SK-N-SH treated with all-trans-retinoic acid at 6 μM for 48 hours (cell line): ENCODE measurements at regions not wholly inside any gene's neighbourhood (a gene's known extent, or its start where the extent isn't known, plus 50 kb on each side); places are given as distances from the start of the nearest gene placed in this dataset.

Source experiments
- ATAC-seq: fragments of 200-7000 bp; cut with Tn5 transposase; 3 replicates; pipeline ENCODE4 v1.9.1; 2020; ENCODE audit warnings: mild to moderate bottlenecking, moderate library complexity
- ARNTL ChIP-seq: fragments of 450-650 bp; formaldehyde crosslinking; IDR thresholded peaks from 2 replicates; pipeline ENCODE4 v1.5.0; 2020; ENCODE audit warnings: low read depth, mild to moderate bottlenecking, moderate library complexity, borderline replicate concordance
- CREB5 ChIP-seq: fragments of 250-450 bp; sonication (Bioruptor Pico); IDR thresholded peaks from 2 replicates; pipeline ENCODE4 v1.5.1; 2020; ENCODE audit warnings: low read depth, mild to moderate bottlenecking, moderate library complexity
- CSDC2 ChIP-seq: fragments of 250-450 bp; sonication (Bioruptor Pico); IDR thresholded peaks from 2 replicates; pipeline ENCODE4 v1.5.0; 2020; ENCODE audit warnings: mild to moderate bottlenecking, moderate library complexity
- CSRNP3 ChIP-seq: fragments of 250-450 bp; sonication (Bioruptor Pico); IDR thresholded peaks from 2 replicates; pipeline ENCODE4 v1.5.1; 2021; ENCODE audit warnings: mild to moderate bottlenecking, moderate library complexity
- ESRRG ChIP-seq: fragments of 250-450 bp; sonication (Bioruptor Pico); IDR thresholded peaks from 2 replicates; pipeline ENCODE4 v1.6.1; 2021; ENCODE audit warnings: mild to moderate bottlenecking
- GLIS3 ChIP-seq: fragments of 250-450 bp; sonication (Bioruptor Pico); IDR thresholded peaks from 2 replicates; pipeline ENCODE4 v1.5.0; 2020; ENCODE audit warnings: mild to moderate bottlenecking, moderate library complexity
- ISL1 ChIP-seq: fragments of 250-450 bp; sonication (Bioruptor Pico); IDR thresholded peaks from 2 replicates; pipeline ENCODE4 v2.1.2; 2022; ENCODE audit warnings: mild to moderate bottlenecking, moderate library complexity
- OSR1 ChIP-seq: fragments of 250-450 bp; sonication (Bioruptor Pico); IDR thresholded peaks from 2 replicates; pipeline ENCODE4 v1.8.0; 2022; ENCODE audit warnings: moderate library complexity, mild to moderate bottlenecking, inconsistent platforms
- PATZ1 ChIP-seq: fragments of 250-450 bp; sonication (Bioruptor Pico); IDR thresholded peaks from 2 replicates; pipeline ENCODE4 v1.8.0; 2020; ENCODE audit warnings: mild to moderate bottlenecking, moderate library complexity, borderline replicate concordance
- POU6F1 ChIP-seq: fragments of 250-450 bp; sonication (Bioruptor Pico); IDR thresholded peaks from 2 replicates; pipeline ENCODE4 v1.8.0; 2021; ENCODE audit warnings: low read depth, mild to moderate bottlenecking, moderate library complexity, borderline replicate concordance
- PPARA ChIP-seq: fragments of 250-450 bp; sonication (Bioruptor Pico); IDR thresholded peaks from 2 replicates; pipeline ENCODE4 v1.5.0; 2020; ENCODE audit warnings: mild to moderate bottlenecking, borderline replicate concordance
- RARB ChIP-seq: fragments of 250-450 bp; sonication (Bioruptor Pico); IDR thresholded peaks from 2 replicates; pipeline ENCODE4 v1.8.0; 2021; ENCODE audit warnings: mild to moderate bottlenecking, moderate library complexity
- SNAI2 ChIP-seq: fragments of 250-450 bp; sonication (Bioruptor Pico); IDR thresholded peaks from 2 replicates; pipeline ENCODE4 v1.5.0; 2020; ENCODE audit warnings: mild to moderate bottlenecking, moderate library complexity
- TCF4 ChIP-seq: fragments of 250-450 bp; sonication (Bioruptor Pico); IDR thresholded peaks from 2 replicates; pipeline ENCODE4 v1.8.0; 2021; ENCODE audit warnings: mild to moderate bottlenecking, moderate library complexity, borderline replicate concordance
- TOX ChIP-seq: fragments of 250-450 bp; sonication (Bioruptor Pico); IDR thresholded peaks from 2 replicates; pipeline ENCODE4 v1.8.0; 2021; ENCODE audit warnings: mild to moderate bottlenecking, moderate library complexity, borderline replicate concordance
- TSHZ2 ChIP-seq: fragments of 250-450 bp; sonication (Bioruptor Pico); IDR thresholded peaks from 2 replicates; pipeline ENCODE4 v1.5.0; 2020; ENCODE audit warnings: mild to moderate bottlenecking, moderate library complexity
- ZC3H10 ChIP-seq: fragments of 250-450 bp; sonication (Bioruptor Pico); IDR thresholded peaks from 2 replicates; pipeline ENCODE4 v1.5.1; 2021; ENCODE audit warnings: mild to moderate bottlenecking, moderate library complexity
- ZFP3 ChIP-seq: fragments of 250-450 bp; sonication (Bioruptor Pico); IDR thresholded peaks from 2 replicates; pipeline ENCODE4 v1.5.0; 2020; ENCODE audit warnings: mild to moderate bottlenecking, moderate library complexity
- ZFP30 ChIP-seq: fragments of 450-650 bp; formaldehyde crosslinking; IDR thresholded peaks from 2 replicates; pipeline ENCODE4 v1.5.0; 2022; ENCODE audit warnings: mild to moderate bottlenecking, moderate library complexity
- ZNF565 ChIP-seq: fragments of 450-650 bp; formaldehyde crosslinking; conservative IDR thresholded peaks from 2 replicates; pipeline ENCODE4 v1.5.0; 2020; ENCODE audit warnings: low read depth, mild to moderate bottlenecking, moderate library complexity
- ZNF70 ChIP-seq: fragments of 450-650 bp; formaldehyde crosslinking; IDR thresholded peaks from 2 replicates; pipeline ENCODE4 v1.5.0; 2020; ENCODE audit warnings: mild to moderate bottlenecking, moderate library complexity

- TF ChIP-seq SNAI2 (no peak), ZFP30 (no peak), ISL1 (CRISPR knock-in tag) (no peak)
These were observed 263.1 kb downstream of the TBX18 start (continued) for GRCh38 chr6:84501315-84501714.

- ATAC-seq: no peak
- TF ChIP-seq ARNTL (CRISPR knock-in tag) (no peak), PATZ1 (CRISPR knock-in tag) (no peak), ISL1 (CRISPR knock-in tag) (no peak), POU6F1 (CRISPR knock-in tag) (no peak), ESRRG (CRISPR knock-in tag) (no peak), CREB5 (CRISPR knock-in tag) (no peak), ZNF565 (CRISPR knock-in tag) (no peak), GLIS3 (CRISPR knock-in tag) (no peak), OSR1 (CRISPR knock-in tag) (no peak), ZNF70 (CRISPR knock-in tag) (no peak), SNAI2 (no peak), TOX (CRISPR knock-in tag) (no peak)
These were observed 263.7 kb downstream of the TBX18 start for GRCh38 chr6:84500726-84501125.

GRCh38 chr6:84498905-84499304 lies 265.5 kb downstream of the TBX18 start:
- no peak for ATAC-seq
- no peak for TF ChIP-seq CREB5 (CRISPR knock-in tag)
- TF ChIP-seq PATZ1 (CRISPR knock-in tag): no peak
- no peak for TF ChIP-seq ISL1 (CRISPR knock-in tag)
- TF ChIP-seq TCF4 (CRISPR knock-in tag): no peak
- TF ChIP-seq ZFP3 (CRISPR knock-in tag): no peak
- TF ChIP-seq PPARA: no peak
- TF ChIP-seq ZNF565 (CRISPR knock-in tag): no peak
- no peak for TF ChIP-seq CSRNP3
- TF ChIP-seq CSDC2: no peak
- TF ChIP-seq ZC3H10 (CRISPR knock-in tag): no peak
- no peak for TF ChIP-seq TSHZ2 (CRISPR knock-in tag)
- no peak for TF ChIP-seq TOX (CRISPR knock-in tag)
- no peak for TF ChIP-seq SNAI2
- no peak for TF ChIP-seq GLIS3 (CRISPR knock-in tag)
- TF ChIP-seq RARB (CRISPR knock-in tag): no peak
- no peak for TF ChIP-seq ARNTL (CRISPR knock-in tag)
